Small intestine (tissue), 7 donors: ENCODE measurements at regions not wholly inside any gene's neighbourhood (a gene's known extent, or its start where the extent isn't known, plus 50 kb on each side); places are given as distances from the start of the nearest gene placed in this dataset.
"Not testable (repeated sequence)": the region's sequence is repeated elsewhere in the genome, so short reads cannot be mapped to it uniquely, and the experiment has no call there.

Experiments used
- DNase-seq, 2 donors: peaks; one replicate each; pipeline versions ENCODE4 v3.0.0 to v3.0.0-alpha.2; 2013
- FAIRE-seq: peaks from 2 replicates; lab custom pipeline; 2012; peaks lifted over from hg19 to GRCh38; lab: Jason Lieb, UNC
- H3K27ac ChIP-seq, 3 donors: one replicate each; pipeline ENCODE4 v1.5.1; 2013; ENCODE audit warnings: low read length in 2 of 3, mild to moderate bottlenecking in 2 of 3, control low read depth in 1 of 3, inconsistent platforms in 1 of 3, low read depth in 1 of 3, moderate library complexity in 1 of 3
- H3K27me3 ChIP-seq, 3 donors: one replicate each; pipeline ENCODE4 v1.6.1; 2013; ENCODE audit warnings: low read length in 3 of 3, inconsistent platforms in 1 of 3; ENCODE audit not compliant: control insufficient read depth in 3 of 3, insufficient read depth in 3 of 3
- H3K36me3 ChIP-seq, 3 donors: one replicate each; pipeline ENCODE4 v1.6.1; 2013; ENCODE audit warnings: low read length in 3 of 3, inconsistent platforms in 1 of 3, low read depth in 1 of 3, mild to moderate bottlenecking in 1 of 3, moderate library complexity in 1 of 3; ENCODE audit not compliant: control insufficient read depth in 3 of 3, insufficient read depth in 2 of 3
- H3K4me1 ChIP-seq, 3 donors: one replicate each; pipeline ENCODE4 v1.6.1; 2013; ENCODE audit warnings: low read length in 2 of 3, inconsistent platforms in 1 of 3, low read depth in 1 of 3, mild to moderate bottlenecking in 1 of 3, moderate library complexity in 1 of 3; ENCODE audit not compliant: control insufficient read depth in 3 of 3, insufficient read depth in 2 of 3
- H3K4me3 ChIP-seq, 3 donors: one replicate each; pipeline ENCODE4 v1.5.1; 2013; ENCODE audit warnings: low read length in 3 of 3, control low read depth in 1 of 3, inconsistent platforms in 1 of 3, low read depth in 1 of 3, mild to moderate bottlenecking in 1 of 3, moderate library complexity in 1 of 3
- H3K9me3 ChIP-seq, 2 donors: one replicate each; pipeline ENCODE4 v1.6.1; 2013; ENCODE audit warnings: low read depth in 1 of 2, low read length in 1 of 2; ENCODE audit not compliant: control insufficient read depth in 2 of 2, insufficient read depth in 1 of 2
- WGBS, 3 donors: extraction: QIAGEN DNeasy Blood & Tissue Kit; methylation state at CpG; one replicate each; pipeline ENCODE4 v1.1.7; 2013; 5-methylcytosine and 5-hydroxymethylcytosine counted together
- donor health status: healthy with polysubstance abuse.
- donor health status: control.
- donor health status: control.
- donor health status: Bipolar disorder and iron deficiency.
- donor health status: healthy.

GRCh38 chr19:20416661-20417060, 148.9 kb downstream of the ZNF737 start:
- H3K27ac ChIP-seq, result peak overlapping the region in 1 of 3 donors; percentile 0
- H3K27me3 ChIP-seq, result no peaks in the 10 kb centered on the region
- H3K36me3 ChIP-seq, result peaks cover 0 to 4% (median 0%) of the 10 kb centered on the region in 3 donors
- H3K4me1 ChIP-seq, result no peaks in the 10 kb centered on the region
- FAIRE-seq (no peak), DNase-seq (peak in 1 of 2 donors; percentile 41)
- WGBS, 3 donors, result 82 to 83% (median 82%) methylated on average over 1 of the region's 1 CpG
- H3K9me3 ChIP-seq, result peaks cover 0 to 13% of the 10 kb centered on the region in 2 donors
- H3K4me3 ChIP-seq, result no peak overlapping the region

- Histone ChIP-seq H3K4me3 (no peak overlapping the region), H3K9me3 (peaks cover 0 to 12% of the 10 kb centered on the region in 2 donors)
- WGBS, 3 donors, result 78 to 92% (median 87%) methylated on average over 2 of the region's 2 CpGs
These were observed 151.5 kb downstream of the ZNF737 start for GRCh38 chr19:20414120-20414519.

GRCh38 chr19:20413705-20414104, 151.9 kb downstream of the ZNF737 start:
- Histone ChIP-seq H3K4me3 (no peak overlapping the region), H3K36me3 (peaks cover 0 to 7% (median 0%) of the 10 kb centered on the region in 3 donors), H3K4me1 (no peaks in the 10 kb centered on the region), H3K27ac (no peak overlapping the region), H3K27me3 (no peaks in the 10 kb centered on the region), H3K9me3 (peaks cover 0 to 13% of the 10 kb centered on the region in 2 donors)
- no peak for DNase-seq
- FAIRE-seq, result no peak
- 86 to 95% (median 92%) methylated on average over 3 of the region's 3 CpGs for WGBS, 3 donors

More at GRCh38 chr19:20414120-20414519, 151.5 kb downstream of the ZNF737 start:
- no peaks in the 10 kb centered on the region for H3K27me3 ChIP-seq
- no peaks in the 10 kb centered on the region for H3K4me1 ChIP-seq
- DNase-seq, result no peak
- no peak overlapping the region for H3K27ac ChIP-seq
- H3K36me3 ChIP-seq, result peaks cover 0 to 6% (median 0%) of the 10 kb centered on the region in 3 donors
- no peak for FAIRE-seq

- H3K36me3 ChIP-seq, result peaks cover 0 to 4% (median 0%) of the 10 kb centered on the region in 3 donors
- DNase-seq, result no peak
- no peak for FAIRE-seq
- H3K27me3 ChIP-seq, result no peaks in the 10 kb centered on the region
- peaks cover 0 to 9% of the 10 kb centered on the region in 2 donors for H3K9me3 ChIP-seq
- no peaks in the 10 kb centered on the region for H3K4me1 ChIP-seq
- no peak overlapping the region for H3K27ac ChIP-seq
- H3K4me3 ChIP-seq, result no peak overlapping the region
These were observed 152.7 kb downstream of the ZNF737 start for GRCh38 chr19:20412846-20413245.

GRCh38 chr19:20397292-20397691, 168.3 kb downstream of the ZNF737 start:
- H3K4me1 ChIP-seq, result no peaks in the 10 kb centered on the region
- FAIRE-seq (no peak), DNase-seq (no peak)
- H3K27ac ChIP-seq, result no peak overlapping the region
- H3K27me3 ChIP-seq, result no peaks in the 10 kb centered on the region
- H3K36me3 ChIP-seq, result peaks cover 0 to 2% (median 0%) of the 10 kb centered on the region in 3 donors
- no peak overlapping the region for H3K4me3 ChIP-seq
- peaks cover 2 to 42% of the 10 kb centered on the region in 2 donors for H3K9me3 ChIP-seq

- Histone ChIP-seq H3K27ac (no peak overlapping the region), H3K4me3 (no peak overlapping the region), H3K36me3 (no peaks in the 10 kb centered on the region), H3K27me3 (no peaks in the 10 kb centered on the region), H3K4me1 (no peaks in the 10 kb centered on the region), H3K9me3 (peaks cover 3 to 22% of the 10 kb centered on the region in 2 donors)
- WGBS, 3 donors, result 73 to 91% (median 80%) methylated on average over 6 of the region's 6 CpGs
- no peak for FAIRE-seq
- DNase-seq, result no peak
These were observed 176.8 kb downstream of the ZNF737 start for GRCh38 chr19:20388706-20389225.

GRCh38 chr19:20385061-20385460, 180.5 kb downstream of the ZNF737 start:
- Histone ChIP-seq H3K4me3 (no peak overlapping the region), H3K36me3 (no peaks in the 10 kb centered on the region), H3K27me3 (no peaks in the 10 kb centered on the region), H3K4me1 (no peaks in the 10 kb centered on the region), H3K9me3 (peaks cover 0 to 3% of the 10 kb centered on the region in 2 donors), H3K27ac (no peak overlapping the region)
- DNase-seq, result no peak
- 71 to 92% (median 87%) methylated on average over 2 of the region's 2 CpGs for WGBS, 3 donors
- FAIRE-seq, result no peak

GRCh38 chr19:20371911-20372310, 193.7 kb downstream of the ZNF737 start:
- H3K4me1 ChIP-seq, result no peaks in the 10 kb centered on the region
- H3K27ac ChIP-seq, result no peak overlapping the region
- H3K4me3 ChIP-seq, result no peak overlapping the region
- H3K27me3 ChIP-seq, result no peaks in the 10 kb centered on the region
- H3K36me3 ChIP-seq, result no peaks in the 10 kb centered on the region
- DNase-seq, result no peak
- FAIRE-seq, result no peak
- WGBS, 3 donors, result 28 to 44% (median 34%) methylated on average over 6 of the region's 6 CpGs
- H3K9me3 ChIP-seq, result peaks cover 1 to 3% of the 10 kb centered on the region in 2 donors

GRCh38 chr19:20371304-20371703, 194.3 kb downstream of the ZNF737 start:
- not testable (repeated sequence) for H3K4me1 ChIP-seq, H3K4me3 ChIP-seq, DNase-seq, FAIRE-seq, H3K9me3 ChIP-seq, H3K36me3 ChIP-seq, H3K27me3 ChIP-seq, H3K27ac ChIP-seq
- WGBS, 3 donors, result 43 to 73% (median 55%) methylated on average over 6 of the region's 6 CpGs
